Fibroblast of peridontal ligament (primary cell): ENCODE measurements at regions not wholly inside any gene's neighbourhood (a gene's known extent, or its start where the extent isn't known, plus 50 kb on each side); places are given as distances from the start of the nearest gene placed in this dataset.
"Not testable (repeated sequence)": the region's sequence is repeated elsewhere in the genome, so short reads cannot be mapped to it uniquely, and the experiment has no call there.

Source experiments
- DNase-seq: peaks from one replicate; pipeline ENCODE4 v3.0.0-alpha.2; 2010; ENCODE audit errors: extremely low read depth

- no peak for DNase-seq
Measured at GRCh38 chr5:2169430-2169808, 286.7 kb upstream of the IRX4 start.

GRCh38 chr5:2168601-2169429 is 286.1 kb upstream of the IRX4 start:
- DNase-seq = no peak

GRCh38 chr5:2167671-2168070 is 284.9 kb upstream of the IRX4 start:
- DNase-seq = no peak

- no peak for DNase-seq
Measured at GRCh38 chr5:2166979-2167377, 284.3 kb upstream of the IRX4 start.

- no peak for DNase-seq
Measured at GRCh38 chr5:2166306-2166978, 283.7 kb upstream of the IRX4 start.

GRCh38 chr5:2165615-2166305 is 283.0 kb upstream of the IRX4 start:
- no peak for DNase-seq

GRCh38 chr5:2165203-2165602 is 282.5 kb upstream of the IRX4 start:
- DNase-seq = no peak

- DNase-seq = no peak
Measured at GRCh38 chr5:2164586-2164985, 281.9 kb upstream of the IRX4 start.

- no peak for DNase-seq
Measured at GRCh38 chr5:2163940-2164490, 281.3 kb upstream of the IRX4 start.

- DNase-seq = no peak
Measured at GRCh38 chr5:2163060-2163856, 280.5 kb upstream of the IRX4 start.

- no peak for DNase-seq
Measured at GRCh38 chr5:2160811-2161210, 278.1 kb upstream of the IRX4 start.

- DNase-seq = no peak
Measured at GRCh38 chr5:2158767-2159166, 276.0 kb upstream of the IRX4 start.

GRCh38 chr5:2158109-2158508 is 275.4 kb upstream of the IRX4 start:
- no peak for DNase-seq

- DNase-seq = no peak
Measured at GRCh38 chr5:2157372-2157771, 274.6 kb upstream of the IRX4 start.

- DNase-seq = no peak
Measured at GRCh38 chr5:2156358-2157059, 273.8 kb upstream of the IRX4 start.

- no peak for DNase-seq
Measured at GRCh38 chr5:2155556-2155955, 272.8 kb upstream of the IRX4 start.

- no peak for DNase-seq
Measured at GRCh38 chr5:2153802-2154201, 271.1 kb upstream of the IRX4 start.

GRCh38 chr5:2153350-2153749 is 270.6 kb upstream of the IRX4 start:
- DNase-seq = no peak

GRCh38 chr5:2151301-2151888 is 268.7 kb upstream of the IRX4 start:
- DNase-seq = not testable (repeated sequence)

GRCh38 chr5:2149195-2149539 is 266.4 kb upstream of the IRX4 start:
- DNase-seq = no peak
